Fibroblast of lung (primary cell): ENCODE measurements at regions not wholly inside any gene's neighbourhood (a gene's known extent, or its start where the extent isn't known, plus 50 kb on each side); places are given as distances from the start of the nearest gene placed in this dataset.

Source experiments
- DNase-seq, 2 donors: peaks; one replicate each; pipeline versions ENCODE4 v3.0.0 to v3.0.0-alpha.2; 2010; ENCODE audit warnings: low read depth in 2 of 2
- H2AFZ ChIP-seq: 2 replicates; pipeline ENCODE4 v1.5.1; 2012; ENCODE audit warnings: low read length, control low read depth, inconsistent platforms
- H3K27ac ChIP-seq: 2 replicates; pipeline ENCODE4 v1.5.1; 2011; ENCODE audit warnings: low read length, control low read depth; ENCODE audit not compliant: insufficient read depth
- H3K27me3 ChIP-seq: 2 replicates; pipeline ENCODE4 v1.5.1; 2011; ENCODE audit warnings: mild to moderate bottlenecking, low read length; ENCODE audit not compliant: control insufficient read depth, insufficient read depth
- H3K36me3 ChIP-seq: 2 replicates; pipeline ENCODE4 v1.5.1; 2011; ENCODE audit warnings: low read length; ENCODE audit not compliant: control insufficient read depth, insufficient read depth
- H3K4me1 ChIP-seq: 2 replicates; pipeline ENCODE4 v1.5.1; 2011; ENCODE audit warnings: low read length; ENCODE audit not compliant: control insufficient read depth, insufficient read depth; ENCODE audit errors: extremely low read depth
- H3K4me2 ChIP-seq: 2 replicates; pipeline ENCODE4 v1.5.1; 2011; ENCODE audit warnings: low read length, control low read depth; ENCODE audit not compliant: insufficient read depth; ENCODE audit errors: extremely low read depth
- H3K4me3 ChIP-seq, 4 experiments: fragments of 200-600 bp in 1 of 4; sonication (generic) in 1 of 4; replicated peaks in 1 of 4; 2 replicates each; pipeline ENCODE4 v1.5.1; 2011 to 2016; ENCODE audit warnings: low read length in 4 of 4, low read depth in 3 of 4, mild to moderate bottlenecking in 3 of 4, control low read depth in 2 of 4, inconsistent platforms in 1 of 4, mixed read lengths in 1 of 4; ENCODE audit not compliant: insufficient read depth in 1 of 4; ENCODE audit errors: control extremely low read depth in 1 of 4
- H3K79me2 ChIP-seq: 2 replicates; pipeline ENCODE4 v1.5.1; 2012; ENCODE audit warnings: mild to moderate bottlenecking, low read length, inconsistent platforms; ENCODE audit not compliant: control insufficient read depth, insufficient read depth
- H3K9ac ChIP-seq: 2 replicates; pipeline ENCODE4 v1.5.1; 2011; ENCODE audit warnings: mild to moderate bottlenecking, low read length, control low read depth; ENCODE audit not compliant: insufficient read depth
- H3K9me3 ChIP-seq: 2 replicates; pipeline ENCODE4 v1.5.1; 2012; ENCODE audit warnings: low read depth, low read length; ENCODE audit not compliant: control insufficient read depth, insufficient read depth
- H4K20me1 ChIP-seq: 2 replicates; pipeline ENCODE4 v1.5.1; 2011; ENCODE audit warnings: low read length; ENCODE audit not compliant: control insufficient read depth, insufficient read depth; ENCODE audit errors: extremely low read depth
- CTCF ChIP-seq, 2 donors: IDR thresholded peaks in 1 of 2; conservative IDR thresholded peaks in 1 of 2; 1 replicate in 1 of 2; 2 replicates in 1 of 2; pipeline ENCODE4 v1.5.1; 2011 to 2012; ENCODE audit warnings: low read length in 2 of 2, control low read depth in 1 of 2, inconsistent platforms in 1 of 2, low read depth in 1 of 2, mild to moderate bottlenecking in 1 of 2
- EZH2 ChIP-seq: IDR thresholded peaks from 2 replicates; pipeline ENCODE4 v1.5.1; 2012; ENCODE audit warnings: low read length, control low read depth, mild to moderate bottlenecking; ENCODE audit errors: missing control alignments

- no peaks in the 10 kb centered on the region for H3K4me1 ChIP-seq
- no peak overlapping the region for H2AFZ ChIP-seq
- no peak overlapping the region for H3K9ac ChIP-seq
- no peak for DNase-seq
- H3K4me3 ChIP-seq: no peak overlapping the region
- no peak overlapping the region for H3K27ac ChIP-seq
- no peaks in the 10 kb centered on the region for H3K79me2 ChIP-seq
- H3K4me2 ChIP-seq: no peak overlapping the region
- H4K20me1 ChIP-seq: no peaks in the 10 kb centered on the region
- H3K9me3 ChIP-seq: no peaks in the 10 kb centered on the region
- TF ChIP-seq EZH2 (no peak), CTCF (conservative IDR thresholded peaks at IDR 0.05 in 1 of 2, IDR thresholded peaks at IDR 0.05 in 1 of 2; ENCODE audit: low read depth in 1 of 2, low read length in 2 of 2) (no peak)
- no peaks in the 10 kb centered on the region for H3K27me3 ChIP-seq
- H3K36me3 ChIP-seq: no peaks in the 10 kb centered on the region
Measured at GRCh38 chr5:116637149-116637740, 62.6 kb upstream of the SEMA6A start.

GRCh38 chr5:116632890-116633289, 58.3 kb upstream of the SEMA6A start:
- DNase-seq: no peak
- H3K4me2 ChIP-seq: no peak overlapping the region

DNA sequence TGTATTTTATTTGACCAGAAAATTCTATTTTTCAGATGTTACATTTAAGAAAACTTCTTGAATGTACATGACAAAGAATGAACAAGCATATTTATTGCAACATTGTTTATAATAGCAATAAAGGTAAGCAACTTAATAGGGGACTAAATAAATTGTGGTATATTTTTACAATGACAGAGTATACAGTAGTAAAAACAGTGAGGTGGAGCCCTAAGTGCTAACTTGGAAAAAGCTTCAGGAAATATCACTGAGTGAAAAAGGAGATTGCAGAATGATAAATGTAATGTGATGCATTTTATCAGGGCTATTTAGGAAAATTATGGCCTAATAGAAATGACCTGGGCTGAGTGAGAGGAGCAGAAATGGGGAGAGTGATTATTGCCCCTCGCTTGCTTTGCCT, 56.5 kb upstream of the SEMA6A start:
- no peaks in the 10 kb centered on the region for H4K20me1 ChIP-seq
- H3K4me2 ChIP-seq: no peak overlapping the region

More at GRCh38 chr5:116632890-116633289, 58.3 kb upstream of the SEMA6A start:
- Histone ChIP-seq H3K79me2 (no peaks in the 10 kb centered on the region), H3K27ac (no peak overlapping the region), H3K4me3 (no peak overlapping the region), H3K9me3 (no peaks in the 10 kb centered on the region), H3K36me3 (no peaks in the 10 kb centered on the region), H4K20me1 (no peaks in the 10 kb centered on the region), H2AFZ (no peak overlapping the region), H3K4me1 (no peaks in the 10 kb centered on the region), H3K9ac (no peak overlapping the region), H3K27me3 (no peaks in the 10 kb centered on the region)
- no peak for TF ChIP-seq CTCF (conservative IDR thresholded peaks at IDR 0.05 in 1 of 2, IDR thresholded peaks at IDR 0.05 in 1 of 2; ENCODE audit: low read depth in 1 of 2, low read length in 2 of 2)
- no peak for TF ChIP-seq EZH2

More for the DNA sequence above, 56.5 kb upstream of the SEMA6A start:
- Histone ChIP-seq H3K79me2 (no peaks in the 10 kb centered on the region), H3K4me3 (no peak overlapping the region), H2AFZ (no peak overlapping the region), H3K9me3 (no peaks in the 10 kb centered on the region), H3K27me3 (no peaks in the 10 kb centered on the region), H3K36me3 (no peaks in the 10 kb centered on the region), H3K9ac (no peak overlapping the region), H3K4me1 (no peaks in the 10 kb centered on the region), H3K27ac (no peak overlapping the region)
- no peak for DNase-seq
- no peak for TF ChIP-seq EZH2
- no peak for TF ChIP-seq CTCF (conservative IDR thresholded peaks at IDR 0.05 in 1 of 2, IDR thresholded peaks at IDR 0.05 in 1 of 2; ENCODE audit: low read depth in 1 of 2, low read length in 2 of 2)
